GM12878 (cell line): ENCODE measurements at regions not wholly inside any gene's neighbourhood (a gene's known extent, or its start where the extent isn't known, plus 50 kb on each side); places are given as distances from the start of the nearest gene placed in this dataset.

Source experiments
- ATAC-seq: fragments of 200-7000 bp; cut with Tn5 transposase; 3 replicates; pipeline ENCODE4 v1.9.1; 2020; ENCODE audit warnings: mild to moderate bottlenecking, moderate library complexity
- BruUV-seq: library from RNA; stranded (reverse); fragments of 400-500 nt; replicated peaks from 2 replicates; lab custom pipeline; 2021; lab: Mats Ljungman, UMichigan
- CTCF ChIA-PET: fragments of 300-600 bp; sonication (Branson Sonifier 250); formaldehyde crosslinking; extraction: SDS; loops from one replicate; lab custom pipeline; 2021; ENCODE audit warnings: inconsistent platforms; lab: Yijun Ruan, JAX
- POLR2A ChIA-PET: fragments of 350-600 bp; formaldehyde crosslinking; extraction: SDS; loops from one replicate; lab custom pipeline; 2021; ENCODE audit warnings: inconsistent platforms; lab: Charles Lee
- RAD21 ChIA-PET: fragments of 300-600 bp; sonication (Branson Sonifier 250); formaldehyde crosslinking; loops from one replicate; lab custom pipeline; 2023; ENCODE audit warnings: antibody characterized with exemption; ENCODE audit not compliant: unreplicated experiment; lab: Charles Lee
- SMC1A ChIA-PET: fragments of 300-600 bp; sonication (Branson Sonifier 250); formaldehyde crosslinking; loops from one replicate; lab custom pipeline; 2023; ENCODE audit not compliant: unreplicated experiment, uncharacterized antibody; lab: Charles Lee
- DNase-seq: peaks from one replicate; pipeline ENCODE4 v3.0.0-alpha.2; 2011; ENCODE audit warnings: low read depth, low spot score
- FAIRE-seq: peaks from 3 replicates; lab custom pipeline; 2011; peaks lifted over from hg19 to GRCh38; lab: Jason Lieb, UNC
- H2AFZ ChIP-seq: 2 replicates; pipeline ENCODE4 v1.6.0; 2011; ENCODE audit warnings: low read depth, low read length, control low read depth; ENCODE audit not compliant: control insufficient read depth
- H3K27ac ChIP-seq: 2 replicates; pipeline ENCODE4 v1.5.1; 2011; ENCODE audit warnings: control low read depth; ENCODE audit not compliant: control insufficient read depth, insufficient read depth
- H3K27me3 ChIP-seq, 2 experiments: replicated peaks in 1 of 2; 2 replicates each; pipeline versions ENCODE4 v1.6.0 to v1.6.1; 2011; ENCODE audit warnings: low read length in 1 of 2; ENCODE audit not compliant: control insufficient read depth in 2 of 2, insufficient read depth in 2 of 2
- H3K36me3 ChIP-seq, 2 experiments: 2 replicates each; pipeline ENCODE4 v1.5.1; 2011; ENCODE audit warnings: low read length in 1 of 2; ENCODE audit not compliant: control insufficient read depth in 2 of 2, insufficient read depth in 2 of 2
- H3K4me1 ChIP-seq: 2 replicates; pipeline ENCODE4 v1.6.1; 2011; ENCODE audit warnings: mild to moderate bottlenecking, low read length, moderate library complexity, mixed read lengths; ENCODE audit not compliant: control insufficient read depth, insufficient read depth
- H3K4me2 ChIP-seq: 2 replicates; pipeline ENCODE4 v1.6.0; 2011; ENCODE audit warnings: control low read depth; ENCODE audit not compliant: control insufficient read depth, insufficient read depth
- H3K4me3 ChIP-seq: fragments of 200-600 bp; sonication (generic); 2 replicates; pipeline ENCODE4 v1.5.1; 2016
- H3K79me2 ChIP-seq: 2 replicates; pipeline ENCODE4 v1.6.0; 2011; ENCODE audit warnings: low read length; ENCODE audit not compliant: control insufficient read depth, insufficient read depth
- H3K9ac ChIP-seq: 2 replicates; pipeline ENCODE4 v1.8.0; 2011; ENCODE audit warnings: low read length, control low read depth, mixed read lengths; ENCODE audit not compliant: control insufficient read depth, insufficient read depth
- H3K9me3 ChIP-seq: replicated peaks from 3 replicates; pipeline ENCODE4 v1.5.1; 2011; ENCODE audit warnings: mild to moderate bottlenecking, low read length; ENCODE audit not compliant: control insufficient read depth, insufficient read depth
- H4K20me1 ChIP-seq: 2 replicates; pipeline ENCODE4 v1.6.0; 2011; ENCODE audit not compliant: control insufficient read depth, insufficient read depth
- BCLAF1 ChIP-seq: fragments of 450-650 bp; IDR thresholded peaks from 2 replicates; pipeline ENCODE4 v1.6.1; 2017; ENCODE audit warnings: antibody characterized with exemption, mild to moderate bottlenecking, moderate library complexity
- MYB ChIP-seq: fragments of 150-350 bp; IDR thresholded peaks from 2 replicates; pipeline ENCODE4 v1.6.1; 2014; ENCODE audit warnings: mild to moderate bottlenecking, low read depth, low read length, borderline replicate concordance
- NBN ChIP-seq: fragments of 450-650 bp; IDR thresholded peaks from 2 replicates; pipeline ENCODE4 v1.6.1; 2016
- RCOR1 ChIP-seq: conservative IDR thresholded peaks from 2 replicates; pipeline ENCODE4 v1.6.1; 2012; ENCODE audit warnings: low read depth, low read length, improper control_type of control experiment
- TAF1 ChIP-seq: IDR thresholded peaks from 2 replicates; pipeline ENCODE4 v1.6.1; 2011; ENCODE audit warnings: mild to moderate bottlenecking, low read depth, low read length, borderline replicate concordance
- ZBTB11 ChIP-seq: fragments of 450-650 bp; formaldehyde crosslinking; IDR thresholded peaks from 2 replicates; pipeline ENCODE4 v1.5.0; 2022; ENCODE audit warnings: mild to moderate bottlenecking, missing genetic modification characterization
- WGBS: methylation state at CpG from one replicate; pipeline ENCODE4 v1.1.6; 2016; ENCODE audit warnings: low lambda C conversion rate; ENCODE audit not compliant: insufficient replicate concordance, insufficient coverage; ENCODE audit errors: missing lambda C conversion rate; 5-methylcytosine and 5-hydroxymethylcytosine counted together
- in situ Hi-C: fragments of 300-500 bp; cut with MboI; formaldehyde crosslinking; loops from 9 replicates; pipeline ENCODE4 v1.14.3; 2018; ENCODE audit warnings: mixed read lengths
- intact Hi-C: fragments of 100-400 bp; cut with micrococcal nuclease; formaldehyde crosslinking; loops from one replicate; pipeline ENCODE4 v1.14.2; 2022; ENCODE audit not compliant: unreplicated experiment

DNA sequence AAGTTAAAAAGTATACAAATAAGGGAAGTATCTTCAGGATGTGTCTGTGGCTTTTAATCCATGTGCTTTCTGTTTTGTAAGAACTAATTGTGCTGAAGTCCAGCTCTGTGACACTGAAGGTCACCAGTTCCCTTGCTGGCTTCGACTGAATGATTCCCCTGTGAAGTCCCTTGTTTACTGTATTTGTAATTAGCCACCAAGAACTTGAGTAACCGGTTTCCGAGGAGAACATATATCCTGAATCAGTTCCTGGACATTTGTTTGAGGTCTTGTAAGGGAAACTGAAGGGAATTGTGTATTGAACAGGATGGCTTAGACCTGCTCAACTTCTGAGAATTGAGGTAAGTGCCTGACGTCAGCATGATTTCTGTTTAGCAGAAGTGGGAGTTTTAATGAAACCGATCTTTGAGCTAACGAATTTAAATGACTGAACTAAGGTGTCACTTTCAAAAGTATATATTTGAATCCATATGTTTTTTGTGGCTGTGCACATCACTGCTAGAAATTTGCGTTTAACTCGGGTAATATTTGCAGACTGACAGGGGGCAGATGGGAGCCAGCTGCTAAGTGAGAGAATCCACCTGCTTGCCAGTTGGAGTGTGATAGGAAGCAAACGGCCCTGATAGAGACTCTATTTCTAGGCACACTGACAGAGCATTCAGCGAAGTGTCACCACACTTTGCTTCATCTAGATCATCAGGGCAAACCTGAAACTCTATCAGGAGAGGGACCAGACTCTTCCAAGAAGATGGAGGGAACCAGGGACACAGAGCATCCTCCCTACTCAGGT lies 530.0 kb downstream of the RFC3 start:
- no peak; the same call in 2 of the 3 replicates for ATAC-seq
- ChIA-PET SMC1A (no interaction called here), CTCF (no interaction called here), POLR2A (no interaction called here), RAD21 (no interaction called here)
- in situ Hi-C loops (no loop called here), intact Hi-C loops (no loop called here)
- no peak overlapping the region for H3K27ac ChIP-seq
- H3K4me3 ChIP-seq, result no peak overlapping the region
- no peaks in the 10 kb centered on the region for H3K9me3 ChIP-seq
- no peaks in the 10 kb centered on the region for H3K27me3 ChIP-seq
- H3K4me2 ChIP-seq, result no peak overlapping the region
- BruUV-seq, result no TSS peak
- 23% methylated on average over 10 of the region's 10 CpGs for WGBS
- no peak for DNase-seq
- H3K9ac ChIP-seq, result no peak overlapping the region
- H3K4me1 ChIP-seq, result no peaks in the 10 kb centered on the region
- no peak for TF ChIP-seq TAF1
- TF ChIP-seq ZBTB11 (CRISPR knock-in tag), result no peak
- TF ChIP-seq BCLAF1, result no peak
- TF ChIP-seq RCOR1, result no peak
- TF ChIP-seq NBN, result no peak
- TF ChIP-seq MYB, result no peak
- TF ChIP-seq, all 136 proteins: peak for 0
- Histone ChIP-seq H2AFZ (no peak overlapping the region), H4K20me1 (no peaks in the 10 kb centered on the region), H3K79me2 (no peaks in the 10 kb centered on the region), H3K36me3 (no peaks in the 10 kb centered on the region)
- no peak for FAIRE-seq
